ENCODE measurements at regions not wholly inside any gene's neighbourhood (a gene's known extent, or its start where the extent isn't known, plus 50 kb on each side); places are given as distances from the start of the nearest gene placed in this dataset.

GRCh38 chr9:124190761-124191160 lies 67.0 kb upstream of the NEK6 start:
- CTCF ChIA-PET = interaction anchor here (1.6 kb wide), 1 partner anchor 129 kb away, joined by 4 read pairs; no protein-coding TSS in a partner anchor
- TF ChIP-seq CTCF (IDR thresholded peaks at IDR 0.05; ENCODE audit: low read depth, low read length) = no peak
- no peak for DNase-seq (ENCODE audit: low read depth, low spot score)

GRCh38 chr9:124191691-124192395 lies 65.9 kb upstream of the NEK6 start:
- Histone ChIP-seq H3K4me3 (ENCODE audit: low read depth, low read length) (no peak overlapping the region), H3K27ac (ENCODE audit: low read depth, low read length) (no peak overlapping the region), H3K27me3 (ENCODE audit: control insufficient read depth, insufficient read depth, low read length) (peaks cover 27% of the 10 kb centered on the region), H3K9me3 (ENCODE audit: control insufficient read depth, insufficient read depth, low read length) (no peaks in the 10 kb centered on the region)
- no peak for DNase-seq (ENCODE audit: low read depth, low spot score)
- TF ChIP-seq CTCF (IDR thresholded peaks at IDR 0.05; ENCODE audit: low read depth, low read length) = no peak
- POLR2A ChIA-PET = no interaction called here
- CTCF ChIA-PET = no interaction called here

More at GRCh38 chr9:124190761-124191160, 67.0 kb upstream of the NEK6 start:
- POLR2A ChIA-PET = no interaction called here
- H3K27me3 ChIP-seq (ENCODE audit: control insufficient read depth, insufficient read depth, low read length) = peaks cover 29% of the 10 kb centered on the region
- H3K27ac ChIP-seq (ENCODE audit: low read depth, low read length) = no peak overlapping the region
- H3K9me3 ChIP-seq (ENCODE audit: control insufficient read depth, insufficient read depth, low read length) = no peaks in the 10 kb centered on the region
- H3K4me3 ChIP-seq (ENCODE audit: low read depth, low read length) = no peak overlapping the region

- ChIA-PET POLR2A (no interaction called here), CTCF (no interaction called here)
- no peak overlapping the region for H3K4me3 ChIP-seq (ENCODE audit: low read depth, low read length)
- H3K9me3 ChIP-seq (ENCODE audit: control insufficient read depth, insufficient read depth, low read length) = no peaks in the 10 kb centered on the region
- no peak overlapping the region for H3K27ac ChIP-seq (ENCODE audit: low read depth, low read length)
- H3K27me3 ChIP-seq (ENCODE audit: control insufficient read depth, insufficient read depth, low read length) = peaks cover 22% of the 10 kb centered on the region
- DNase-seq (ENCODE audit: low read depth, low spot score) = no peak
- TF ChIP-seq CTCF (IDR thresholded peaks at IDR 0.05; ENCODE audit: low read depth, low read length) = no peak
Observed at GRCh38 chr9:124196814-124197176, 61.0 kb upstream of the NEK6 start.

- Histone ChIP-seq H3K27me3 (ENCODE audit: control insufficient read depth, insufficient read depth, low read length) (peaks cover 19% of the 10 kb centered on the region), H3K4me3 (ENCODE audit: low read depth, low read length) (no peak overlapping the region), H3K27ac (ENCODE audit: low read depth, low read length) (no peak overlapping the region), H3K9me3 (ENCODE audit: control insufficient read depth, insufficient read depth, low read length) (no peaks in the 10 kb centered on the region)
- ChIA-PET POLR2A (interaction anchor here (0.7 kb wide), 1 partner anchor 61 kb away, joined by 6 read pairs; no protein-coding TSS in a partner anchor), CTCF (no interaction called here)
- no peak for DNase-seq (ENCODE audit: low read depth, low spot score)
- TF ChIP-seq CTCF (IDR thresholded peaks at IDR 0.05; ENCODE audit: low read depth, low read length) = no peak
Observed at GRCh38 chr9:124197177-124198095, 60.3 kb upstream of the NEK6 start.

- Histone ChIP-seq H3K4me3 (ENCODE audit: low read depth, low read length) (no peak overlapping the region), H3K27me3 (ENCODE audit: control insufficient read depth, insufficient read depth, low read length) (peaks cover 18% of the 10 kb centered on the region), H3K9me3 (ENCODE audit: control insufficient read depth, insufficient read depth, low read length) (no peaks in the 10 kb centered on the region), H3K27ac (ENCODE audit: low read depth, low read length) (no peak overlapping the region)
- ChIA-PET CTCF (no interaction called here), POLR2A (no interaction called here)
- TF ChIP-seq CTCF (IDR thresholded peaks at IDR 0.05; ENCODE audit: low read depth, low read length) = no peak
- DNase-seq (ENCODE audit: low read depth, low spot score) = no peak
Observed at GRCh38 chr9:124198331-124198730, 59.4 kb upstream of the NEK6 start.

Data from AG04450 (cell line).